PC-3 (cell line): ENCODE measurements at regions not wholly inside any gene's neighbourhood (a gene's known extent, or its start where the extent isn't known, plus 50 kb on each side); places are given as distances from the start of the nearest gene placed in this dataset.

Experiments
- ATAC-seq: fragments of 200-7000 bp; cut with Tn5 transposase; 2 replicates; pipeline ENCODE4 v1.9.1; 2020; ENCODE audit warnings: mild to moderate bottlenecking, moderate library complexity
- BruUV-seq: library from RNA; stranded (reverse); fragments of 400-500 nt; replicated peaks from 2 replicates; lab custom pipeline; 2021; lab: Mats Ljungman, UMichigan
- CTCF ChIA-PET: fragments of 300-600 bp; sonication (Branson Sonifier 250); formaldehyde crosslinking; loops from one replicate; lab custom pipeline; 2022; ENCODE audit warnings: antibody characterized with exemption; lab: Charles Lee
- POLR2A ChIA-PET: fragments of 300-600 bp; sonication (Branson Sonifier 250); formaldehyde crosslinking; loops from one replicate; lab custom pipeline; 2022; ENCODE audit warnings: antibody characterized with exemption; ENCODE audit not compliant: unreplicated experiment; lab: Charles Lee
- DNase-seq: peaks from one replicate; pipeline ENCODE4 v3.0.0-alpha.2; 2015
- H2AFZ ChIP-seq: fragments of 300-600 bp; sonication (generic); 2 replicates; pipeline ENCODE4 v1.6.0; 2016; ENCODE audit warnings: antibody characterized with exemption, low read length
- H3F3A ChIP-seq: fragments of 300-600 bp; sonication (generic); one replicate; pipeline ENCODE4 v1.6.0; 2017; ENCODE audit warnings: antibody characterized with exemption, low read length, control low read depth, mild to moderate bottlenecking; ENCODE audit not compliant: unreplicated experiment
- H3K27ac ChIP-seq: fragments of 300-600 bp; sonication (generic); 2 replicates; pipeline ENCODE4 v1.5.1; 2016; ENCODE audit warnings: mild to moderate bottlenecking, low read length
- H3K27me3 ChIP-seq: fragments of 300-600 bp; sonication (generic); 2 replicates; pipeline ENCODE4 v1.6.1; 2016; ENCODE audit warnings: low read length, mixed read lengths
- H3K36me3 ChIP-seq: fragments of 300-600 bp; sonication (generic); 2 replicates; pipeline ENCODE4 v1.6.1; 2016; ENCODE audit warnings: low read depth, mixed run types, low read length, mixed read lengths
- H3K4me1 ChIP-seq: fragments of 300-600 bp; sonication (generic); 2 replicates; pipeline ENCODE4 v1.5.1; 2016; ENCODE audit warnings: low read length; ENCODE audit not compliant: insufficient read depth
- H3K4me2 ChIP-seq: fragments of 300-600 bp; sonication (generic); 2 replicates; pipeline ENCODE4 v1.6.0; 2016; ENCODE audit warnings: low read length
- H3K4me3 ChIP-seq: fragments of 300-600 bp; sonication (generic); 2 replicates; pipeline ENCODE4 v1.5.1; 2016; ENCODE audit warnings: mild to moderate bottlenecking, low read length, mixed read lengths
- H3K79me2 ChIP-seq: fragments of 300-600 bp; sonication (generic); 2 replicates; pipeline ENCODE4 v1.6.1; 2017; ENCODE audit warnings: low read length, mixed read lengths
- H3K9ac ChIP-seq: fragments of 300-600 bp; sonication (generic); 2 replicates; pipeline ENCODE4 v1.6.0; 2016; ENCODE audit warnings: mild to moderate bottlenecking, low read length
- H3K9me2 ChIP-seq: fragments of 300-600 bp; sonication (generic); replicated peaks from 2 replicates; pipeline ENCODE4 v1.6.1; 2016; ENCODE audit warnings: mixed run types, low read length, mixed read lengths
- H3K9me3 ChIP-seq: fragments of 300-600 bp; sonication (generic); 2 replicates; pipeline ENCODE4 v1.6.1; 2016; ENCODE audit warnings: low read length, mixed read lengths
- H4K20me1 ChIP-seq: fragments of 300-600 bp; sonication (generic); 2 replicates; pipeline ENCODE4 v1.6.1; 2016; ENCODE audit warnings: low read length, mixed read lengths
- EZH2 ChIP-seq: fragments of 300-600 bp; sonication (generic); IDR thresholded peaks from one replicate; pipeline ENCODE4 v1.6.1; 2017; ENCODE audit warnings: antibody characterized with exemption, mild to moderate bottlenecking, low read length; ENCODE audit not compliant: unreplicated experiment
- EZH2phosphoT487 ChIP-seq: fragments of 300-600 bp; sonication (generic); IDR thresholded peaks from 2 replicates; pipeline ENCODE4 v1.6.1; 2018; ENCODE audit warnings: mild to moderate bottlenecking, antibody characterized with exemption, low read length, borderline replicate concordance
- intact Hi-C: fragments of 100-400 bp; cut with micrococcal nuclease; formaldehyde crosslinking; loops from 2 replicates; pipeline ENCODE4 v1.9.0; 2023
- TF ChIP-seq, protein P1 (sequence below): fragments of 300-600 bp; sonication (generic); conservative IDR thresholded peaks from 2 replicates; pipeline ENCODE4 v1.5.1; 2017; ENCODE audit warnings: antibody characterized with exemption, low read depth, mild to moderate bottlenecking, low read length

DNA sequence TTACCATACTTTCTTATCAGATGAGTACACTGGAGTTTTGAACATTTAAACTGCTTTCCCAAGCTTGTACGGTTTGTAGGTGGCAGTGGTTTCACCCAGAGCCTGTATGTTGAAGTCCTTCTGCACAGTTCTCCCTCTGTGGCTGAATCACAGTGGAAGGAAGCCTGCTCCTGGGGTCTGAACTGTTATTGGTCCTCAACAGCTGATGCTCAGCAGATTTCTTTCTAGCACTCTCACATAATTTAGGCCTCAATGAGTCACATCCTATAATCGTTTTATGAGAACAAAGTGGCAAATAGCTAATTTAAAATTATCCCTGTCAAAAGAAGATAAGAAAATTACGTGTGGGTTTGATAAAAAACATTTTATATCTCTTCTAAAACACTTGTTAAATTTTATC lies 229.7 kb downstream of the TLE4 start:
- H3K36me3 ChIP-seq: no peaks in the 10 kb centered on the region
- no peaks in the 10 kb centered on the region for H3K9me2 ChIP-seq
- no peaks in the 10 kb centered on the region for H3K4me1 ChIP-seq
- intact Hi-C loops: no loop called here
- POLR2A ChIA-PET: no interaction called here
- no peaks in the 10 kb centered on the region for H3K9me3 ChIP-seq
- no peaks in the 10 kb centered on the region for H3K27me3 ChIP-seq
- no peak overlapping the region for H3K4me3 ChIP-seq
- no TSS peak for BruUV-seq
- H3K9ac ChIP-seq: no peak overlapping the region
- H3K4me2 ChIP-seq: no peak overlapping the region
- H3F3A ChIP-seq: no peaks in the 10 kb centered on the region
- DNase-seq (no peak), ATAC-seq (no peak)
- no peak for TF ChIP-seq EZH2
- TF ChIP-seq, protein P1, sequence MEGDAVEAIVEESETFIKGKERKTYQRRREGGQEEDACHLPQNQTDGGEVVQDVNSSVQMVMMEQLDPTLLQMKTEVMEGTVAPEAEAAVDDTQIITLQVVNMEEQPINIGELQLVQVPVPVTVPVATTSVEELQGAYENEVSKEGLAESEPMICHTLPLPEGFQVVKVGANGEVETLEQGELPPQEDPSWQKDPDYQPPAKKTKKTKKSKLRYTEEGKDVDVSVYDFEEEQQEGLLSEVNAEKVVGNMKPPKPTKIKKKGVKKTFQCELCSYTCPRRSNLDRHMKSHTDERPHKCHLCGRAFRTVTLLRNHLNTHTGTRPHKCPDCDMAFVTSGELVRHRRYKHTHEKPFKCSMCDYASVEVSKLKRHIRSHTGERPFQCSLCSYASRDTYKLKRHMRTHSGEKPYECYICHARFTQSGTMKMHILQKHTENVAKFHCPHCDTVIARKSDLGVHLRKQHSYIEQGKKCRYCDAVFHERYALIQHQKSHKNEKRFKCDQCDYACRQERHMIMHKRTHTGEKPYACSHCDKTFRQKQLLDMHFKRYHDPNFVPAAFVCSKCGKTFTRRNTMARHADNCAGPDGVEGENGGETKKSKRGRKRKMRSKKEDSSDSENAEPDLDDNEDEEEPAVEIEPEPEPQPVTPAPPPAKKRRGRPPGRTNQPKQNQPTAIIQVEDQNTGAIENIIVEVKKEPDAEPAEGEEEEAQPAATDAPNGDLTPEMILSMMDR: no peak
- no peak for TF ChIP-seq EZH2phosphoT487
- H3K27ac ChIP-seq: no peak overlapping the region
- H2AFZ ChIP-seq: no peak overlapping the region
- H3K79me2 ChIP-seq: no peaks in the 10 kb centered on the region
- CTCF ChIA-PET: no interaction called here
- no peaks in the 10 kb centered on the region for H4K20me1 ChIP-seq

DNA sequence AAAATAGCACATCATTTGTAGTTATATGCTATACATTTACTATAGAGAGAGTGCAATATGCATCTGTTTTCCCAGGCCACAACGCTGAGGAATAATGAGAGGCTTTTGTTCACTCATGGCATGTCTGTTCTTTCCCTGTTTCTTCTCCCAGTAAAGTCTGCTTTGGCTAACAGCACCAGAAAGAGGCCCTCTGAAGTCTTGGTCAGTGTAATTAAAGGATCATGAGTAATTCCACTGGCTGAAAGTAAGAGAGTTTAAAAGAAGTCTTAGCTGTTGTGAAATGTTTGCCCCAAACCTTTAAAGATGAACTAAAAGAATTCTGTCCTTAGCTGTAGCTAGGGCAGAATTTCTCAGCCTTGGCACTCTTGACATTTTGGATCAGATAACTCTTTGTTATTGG lies 228.8 kb downstream of the TLE4 start:
- no peaks in the 10 kb centered on the region for H3K79me2 ChIP-seq
- H3K27me3 ChIP-seq: no peaks in the 10 kb centered on the region
- intact Hi-C loops: no loop called here
- no peaks in the 10 kb centered on the region for H4K20me1 ChIP-seq
- H3K4me3 ChIP-seq: no peak overlapping the region
- DNase-seq: no peak
- H3K4me2 ChIP-seq: no peak overlapping the region
- H3K36me3 ChIP-seq: no peaks in the 10 kb centered on the region
- no peak overlapping the region for H2AFZ ChIP-seq
- POLR2A ChIA-PET: no interaction called here
- no peak overlapping the region for H3K27ac ChIP-seq
- TF ChIP-seq, protein P1: no peak
- TF ChIP-seq EZH2phosphoT487: no peak
- no peak for TF ChIP-seq EZH2
- no peak overlapping the region for H3K9ac ChIP-seq
- H3K9me3 ChIP-seq: no peaks in the 10 kb centered on the region
- no peaks in the 10 kb centered on the region for H3K9me2 ChIP-seq
- no peaks in the 10 kb centered on the region for H3K4me1 ChIP-seq
- BruUV-seq: no TSS peak
- CTCF ChIA-PET: no interaction called here
- no peaks in the 10 kb centered on the region for H3F3A ChIP-seq
- ATAC-seq: no peak

DNA sequence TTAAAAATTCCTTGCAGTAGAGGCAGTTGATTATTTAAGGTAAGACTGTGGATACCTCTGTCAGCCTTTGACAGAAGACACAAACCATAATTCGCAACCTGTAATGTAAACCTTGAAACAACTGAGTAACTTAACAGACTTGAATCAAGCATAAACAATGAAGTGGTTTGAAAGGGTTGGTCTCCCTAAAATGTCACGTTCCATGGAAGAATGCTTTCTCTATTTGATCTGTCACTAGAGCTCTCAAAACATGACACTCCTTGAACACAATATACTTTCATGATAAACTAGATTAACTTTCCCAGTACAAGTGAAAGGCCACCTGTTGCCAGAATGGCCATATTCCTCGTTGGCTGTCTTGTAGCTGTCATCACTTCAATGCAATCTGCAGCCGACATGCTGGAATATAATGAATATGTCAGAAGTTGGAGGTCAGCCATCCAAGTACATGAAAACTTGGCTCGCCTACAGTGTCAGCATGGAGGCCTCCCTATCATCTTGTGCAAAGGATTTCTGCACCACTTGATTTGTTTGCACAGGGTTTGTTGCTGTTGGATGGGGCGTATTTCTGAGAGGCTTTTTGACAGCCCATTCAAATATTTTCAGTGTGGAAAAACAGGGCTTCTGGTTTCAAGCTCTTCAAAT lies 228.0 kb downstream of the TLE4 start:
- TF ChIP-seq EZH2: no peak
- TF ChIP-seq, protein P1: no peak
- no peak for TF ChIP-seq EZH2phosphoT487
- no peaks in the 10 kb centered on the region for H3K79me2 ChIP-seq
- no peak overlapping the region for H3K4me3 ChIP-seq
- no peak overlapping the region for H2AFZ ChIP-seq
- ChIA-PET CTCF (no interaction called here), POLR2A (no interaction called here)
- intact Hi-C loops: no loop called here
- H3K36me3 ChIP-seq: no peaks in the 10 kb centered on the region
- H3K4me2 ChIP-seq: no peak overlapping the region
- no peaks in the 10 kb centered on the region for H4K20me1 ChIP-seq
- H3K27ac ChIP-seq: no peak overlapping the region
- BruUV-seq: no TSS peak
- H3K9me2 ChIP-seq: no peaks in the 10 kb centered on the region
- no peak overlapping the region for H3K9ac ChIP-seq
- no peaks in the 10 kb centered on the region for H3F3A ChIP-seq
- DNase-seq (no peak), ATAC-seq (no peak)
- H3K27me3 ChIP-seq: no peaks in the 10 kb centered on the region
- no peaks in the 10 kb centered on the region for H3K4me1 ChIP-seq
- H3K9me3 ChIP-seq: no peaks in the 10 kb centered on the region
